PC-9 (cell line): ENCODE measurements at regions not wholly inside any gene's neighbourhood (a gene's known extent, or its start where the extent isn't known, plus 50 kb on each side); places are given as distances from the start of the nearest gene placed in this dataset.

Experiments used
- EZH2 ChIP-seq: fragments of 200-600 bp; sonication (generic); IDR thresholded peaks from 2 replicates; pipeline ENCODE4 v1.8.0; 2017; ENCODE audit warnings: antibody characterized with exemption, low read depth
- TF ChIP-seq, protein P1 (sequence below): fragments of 200-600 bp; sonication (generic); conservative IDR thresholded peaks from 2 replicates; pipeline ENCODE4 v1.6.1; 2017; ENCODE audit warnings: mixed run types, antibody characterized with exemption, mild to moderate bottlenecking, moderate library complexity

DNA sequence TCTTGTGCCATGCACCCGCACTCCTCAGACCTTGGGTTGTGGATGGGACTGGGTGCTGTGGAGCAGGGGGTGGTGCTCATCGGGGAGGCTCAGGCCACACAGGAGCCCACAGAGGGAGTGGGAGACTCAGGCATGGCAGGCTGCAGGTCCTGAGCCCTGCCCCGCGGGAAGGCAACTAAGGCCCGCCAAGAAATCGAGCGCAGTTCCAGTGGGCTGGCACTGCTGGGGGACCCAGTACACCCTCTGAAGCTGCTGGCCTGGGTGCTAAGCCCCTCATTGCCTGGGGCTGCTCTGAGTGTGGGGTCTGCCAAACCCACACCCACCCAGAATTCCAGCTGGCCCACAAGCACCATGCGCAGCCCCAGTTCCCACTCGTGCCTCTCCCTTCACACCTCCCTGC, 450.5 kb upstream of the FGF16 start:
- TF ChIP-seq, protein P1, sequence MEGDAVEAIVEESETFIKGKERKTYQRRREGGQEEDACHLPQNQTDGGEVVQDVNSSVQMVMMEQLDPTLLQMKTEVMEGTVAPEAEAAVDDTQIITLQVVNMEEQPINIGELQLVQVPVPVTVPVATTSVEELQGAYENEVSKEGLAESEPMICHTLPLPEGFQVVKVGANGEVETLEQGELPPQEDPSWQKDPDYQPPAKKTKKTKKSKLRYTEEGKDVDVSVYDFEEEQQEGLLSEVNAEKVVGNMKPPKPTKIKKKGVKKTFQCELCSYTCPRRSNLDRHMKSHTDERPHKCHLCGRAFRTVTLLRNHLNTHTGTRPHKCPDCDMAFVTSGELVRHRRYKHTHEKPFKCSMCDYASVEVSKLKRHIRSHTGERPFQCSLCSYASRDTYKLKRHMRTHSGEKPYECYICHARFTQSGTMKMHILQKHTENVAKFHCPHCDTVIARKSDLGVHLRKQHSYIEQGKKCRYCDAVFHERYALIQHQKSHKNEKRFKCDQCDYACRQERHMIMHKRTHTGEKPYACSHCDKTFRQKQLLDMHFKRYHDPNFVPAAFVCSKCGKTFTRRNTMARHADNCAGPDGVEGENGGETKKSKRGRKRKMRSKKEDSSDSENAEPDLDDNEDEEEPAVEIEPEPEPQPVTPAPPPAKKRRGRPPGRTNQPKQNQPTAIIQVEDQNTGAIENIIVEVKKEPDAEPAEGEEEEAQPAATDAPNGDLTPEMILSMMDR: no peak
- no peak for TF ChIP-seq EZH2
